Esophagus muscularis mucosa (tissue), 4 donors: ENCODE measurements at regions not wholly inside any gene's neighbourhood (a gene's known extent, or its start where the extent isn't known, plus 50 kb on each side); places are given as distances from the start of the nearest gene placed in this dataset.

Source experiments
- CTCF ChIP-seq, 3 experiments: fragments of 200-600 bp in 2 of 3; fragments of 450-650 bp in 1 of 3; sonication (generic) in 2 of 3; IDR thresholded peaks; one replicate each; pipeline ENCODE4 v1.5.1; 2017 to 2019; ENCODE audit warnings: antibody characterized with exemption in 3 of 3, mild to moderate bottlenecking in 2 of 3, moderate library complexity in 1 of 3
- EP300 ChIP-seq: sonication (generic); formaldehyde crosslinking; IDR thresholded peaks from one replicate; pipeline ENCODE4 v1.6.1; 2017; ENCODE audit warnings: antibody characterized with exemption
- POLR2A ChIP-seq: fragments of 450-650 bp; IDR thresholded peaks from one replicate; pipeline ENCODE4 v1.6.1; 2017; ENCODE audit warnings: antibody characterized with exemption, moderate library complexity, mild to moderate bottlenecking, low read depth

GRCh38 chr3:7800006-7800780 lies 701.4 kb upstream of the LMCD1 start:
- no peak for TF ChIP-seq EP300
- TF ChIP-seq POLR2A, result no peak
- peak in 1 of 3 experiments; percentile 33 for TF ChIP-seq CTCF (IDR thresholded peaks at IDR 0.05)
